GM12891 (cell line): ENCODE measurements at regions not wholly inside any gene's neighbourhood (a gene's known extent, or its start where the extent isn't known, plus 50 kb on each side); places are given as distances from the start of the nearest gene placed in this dataset.

Source experiments
- PAX5 ChIP-seq: IDR thresholded peaks from 2 replicates; pipeline ENCODE4 v1.6.1; 2011; ENCODE audit warnings: low read length, moderate library complexity, mild to moderate bottlenecking; ENCODE audit not compliant: insufficient read depth, severe bottlenecking
- POLR2A ChIP-seq: IDR thresholded peaks from 2 replicates; pipeline ENCODE4 v1.6.1; 2011; ENCODE audit warnings: low read depth, low read length, control low read depth
- POLR2AphosphoS5 ChIP-seq: IDR thresholded peaks from 2 replicates; pipeline ENCODE4 v1.6.1; 2011; ENCODE audit warnings: low read depth, low read length, control low read depth
- SPI1 ChIP-seq: IDR thresholded peaks from 2 replicates; pipeline ENCODE4 v1.6.1; 2011; ENCODE audit warnings: low read depth, low read length, control low read depth
- TAF1 ChIP-seq: IDR thresholded peaks from 2 replicates; pipeline ENCODE4 v1.6.1; 2011; ENCODE audit warnings: low read depth, low read length, control low read depth

GRCh38 chr3:153495422-153495821 is 333.4 kb downstream of the RAP2B start:
- TF ChIP-seq TAF1 (no peak), POLR2AphosphoS5 (no peak), POLR2A (no peak), SPI1 (no peak), PAX5 (no peak)
